Eye (tissue), 1 donor: ENCODE measurements at regions not wholly inside any gene's neighbourhood (a gene's known extent, or its start where the extent isn't known, plus 50 kb on each side); places are given as distances from the start of the nearest gene placed in this dataset.
"Not testable (repeated sequence)": the region's sequence is repeated elsewhere in the genome, so short reads cannot be mapped to it uniquely, and the experiment has no call there.

Source experiments
- DNase-seq: peaks from one replicate; pipeline ENCODE4 v3.0.0-alpha.2; 2015

- not testable (repeated sequence) for DNase-seq
Measured at GRCh38 chr12:31162896-31163560, 89.4 kb downstream of the DDX11 start.

- not testable (repeated sequence) for DNase-seq
Measured at GRCh38 chr12:31174293-31174692, 100.6 kb downstream of the DDX11 start.

GRCh38 chr12:31177514-31177913 lies 103.9 kb downstream of the DDX11 start:
- not testable (repeated sequence) for DNase-seq

- not testable (repeated sequence) for DNase-seq
Measured at GRCh38 chr12:31178875-31179274, 105.2 kb downstream of the DDX11 start.

GRCh38 chr12:31179627-31180237 lies 106.1 kb downstream of the DDX11 start:
- not testable (repeated sequence) for DNase-seq

- not testable (repeated sequence) for DNase-seq
Measured at GRCh38 chr12:31182571-31182970, 108.9 kb downstream of the DDX11 start.

- not testable (repeated sequence) for DNase-seq
Measured at GRCh38 chr12:31183107-31183506, 109.4 kb downstream of the DDX11 start.

- not testable (repeated sequence) for DNase-seq
Measured at GRCh38 chr12:31183899-31184298, 110.2 kb downstream of the DDX11 start.

GRCh38 chr12:31184667-31185066 lies 111.0 kb downstream of the DDX11 start:
- DNase-seq, result not testable (repeated sequence)

- DNase-seq, result not testable (repeated sequence)
Measured at GRCh38 chr12:31192689-31193088, 119.0 kb downstream of the DDX11 start.

- not testable (repeated sequence) for DNase-seq
Measured at GRCh38 chr12:31195620-31196019, 122.0 kb downstream of the DDX11 start.

- DNase-seq, result not testable (repeated sequence)
Measured at GRCh38 chr12:31199476-31199875, 125.8 kb downstream of the DDX11 start.

GRCh38 chr12:31201382-31201781 lies 124.6 kb downstream of the SINHCAF start:
- DNase-seq, result no peak

- DNase-seq, result no peak
Measured at GRCh38 chr12:31203261-31203660, 122.7 kb downstream of the SINHCAF start.

- no peak for DNase-seq
Measured at GRCh38 chr12:31205054-31205453, 120.9 kb downstream of the SINHCAF start.

- no peak for DNase-seq
Measured at GRCh38 chr12:31206038-31206670, 119.8 kb downstream of the SINHCAF start.

GRCh38 chr12:31207799-31208465 lies 118.0 kb downstream of the SINHCAF start:
- DNase-seq, result no peak

GRCh38 chr12:31210104-31210503 lies 115.8 kb downstream of the SINHCAF start:
- no peak for DNase-seq

- no peak for DNase-seq
Measured at GRCh38 chr12:31210541-31210940, 115.4 kb downstream of the SINHCAF start.

- DNase-seq, result no peak
Measured at GRCh38 chr12:31214626-31215517, 111.1 kb downstream of the SINHCAF start.

GRCh38 chr12:31215518-31216232 lies 110.3 kb downstream of the SINHCAF start:
- no peak for DNase-seq

GRCh38 chr12:31216479-31216878 lies 109.5 kb downstream of the SINHCAF start:
- DNase-seq, result no peak
